Fibroblast of pulmonary artery (primary cell): ENCODE measurements at regions not wholly inside any gene's neighbourhood (a gene's known extent, or its start where the extent isn't known, plus 50 kb on each side); places are given as distances from the start of the nearest gene placed in this dataset.

Experiments used
- DNase-seq: peaks from one replicate; pipeline ENCODE4 v3.0.0-alpha.2; 2010; ENCODE audit warnings: low read depth
- H3K4me3 ChIP-seq: replicated peaks from 2 replicates; pipeline ENCODE4 v1.5.1; 2011; ENCODE audit warnings: low read depth, mild to moderate bottlenecking, control low read depth, low read length, moderate library complexity
- TF ChIP-seq, protein P1 (sequence below): IDR thresholded peaks from 2 replicates; pipeline ENCODE4 v1.5.1; 2011; ENCODE audit warnings: mild to moderate bottlenecking, control low read depth, low read length, inconsistent platforms; ENCODE audit errors: missing control alignments

DNA sequence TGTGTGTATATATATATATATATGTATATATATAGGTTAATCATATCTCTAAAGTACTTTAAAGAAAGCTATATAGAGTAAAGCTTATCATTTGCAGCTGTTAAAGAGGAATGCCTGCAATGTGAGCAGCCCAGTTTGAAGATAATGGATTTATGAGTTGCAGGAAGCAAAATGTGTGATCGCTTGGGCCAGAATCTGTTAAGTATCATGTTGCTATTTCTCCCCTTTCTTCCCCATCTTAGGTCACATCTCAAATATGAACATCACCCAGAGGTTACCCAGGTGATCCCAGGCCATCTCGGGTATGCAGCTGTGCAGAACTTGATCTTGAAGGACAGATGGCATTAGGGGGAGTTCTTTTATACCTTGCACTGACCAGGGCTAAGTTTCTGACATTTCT lies 316.5 kb downstream of the MTX2 start:
- no peak for DNase-seq
- TF ChIP-seq, protein P1, sequence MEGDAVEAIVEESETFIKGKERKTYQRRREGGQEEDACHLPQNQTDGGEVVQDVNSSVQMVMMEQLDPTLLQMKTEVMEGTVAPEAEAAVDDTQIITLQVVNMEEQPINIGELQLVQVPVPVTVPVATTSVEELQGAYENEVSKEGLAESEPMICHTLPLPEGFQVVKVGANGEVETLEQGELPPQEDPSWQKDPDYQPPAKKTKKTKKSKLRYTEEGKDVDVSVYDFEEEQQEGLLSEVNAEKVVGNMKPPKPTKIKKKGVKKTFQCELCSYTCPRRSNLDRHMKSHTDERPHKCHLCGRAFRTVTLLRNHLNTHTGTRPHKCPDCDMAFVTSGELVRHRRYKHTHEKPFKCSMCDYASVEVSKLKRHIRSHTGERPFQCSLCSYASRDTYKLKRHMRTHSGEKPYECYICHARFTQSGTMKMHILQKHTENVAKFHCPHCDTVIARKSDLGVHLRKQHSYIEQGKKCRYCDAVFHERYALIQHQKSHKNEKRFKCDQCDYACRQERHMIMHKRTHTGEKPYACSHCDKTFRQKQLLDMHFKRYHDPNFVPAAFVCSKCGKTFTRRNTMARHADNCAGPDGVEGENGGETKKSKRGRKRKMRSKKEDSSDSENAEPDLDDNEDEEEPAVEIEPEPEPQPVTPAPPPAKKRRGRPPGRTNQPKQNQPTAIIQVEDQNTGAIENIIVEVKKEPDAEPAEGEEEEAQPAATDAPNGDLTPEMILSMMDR: no peak
- no peak overlapping the region for H3K4me3 ChIP-seq

DNA sequence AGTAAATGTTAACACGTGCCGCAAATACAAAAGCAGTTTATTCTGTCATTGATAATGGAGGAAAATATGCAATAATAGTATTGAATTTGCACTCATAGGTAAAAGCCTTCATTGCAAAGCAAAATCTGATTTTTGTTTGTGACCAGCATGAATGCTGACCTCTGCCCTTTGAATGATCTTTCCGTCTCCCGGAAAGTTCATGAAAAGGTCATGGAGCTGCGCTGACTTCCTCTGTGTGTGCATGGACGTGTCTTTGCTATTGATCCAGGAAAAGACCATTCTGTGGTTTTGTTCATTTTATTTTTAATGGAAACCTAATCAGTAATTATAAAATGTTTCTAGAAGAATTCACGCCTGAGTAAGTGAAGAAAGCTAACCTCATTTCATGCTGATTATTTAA lies 320.0 kb downstream of the MTX2 start:
- DNase-seq: no peak
- H3K4me3 ChIP-seq: no peak overlapping the region
- TF ChIP-seq, protein P1: no peak

DNA sequence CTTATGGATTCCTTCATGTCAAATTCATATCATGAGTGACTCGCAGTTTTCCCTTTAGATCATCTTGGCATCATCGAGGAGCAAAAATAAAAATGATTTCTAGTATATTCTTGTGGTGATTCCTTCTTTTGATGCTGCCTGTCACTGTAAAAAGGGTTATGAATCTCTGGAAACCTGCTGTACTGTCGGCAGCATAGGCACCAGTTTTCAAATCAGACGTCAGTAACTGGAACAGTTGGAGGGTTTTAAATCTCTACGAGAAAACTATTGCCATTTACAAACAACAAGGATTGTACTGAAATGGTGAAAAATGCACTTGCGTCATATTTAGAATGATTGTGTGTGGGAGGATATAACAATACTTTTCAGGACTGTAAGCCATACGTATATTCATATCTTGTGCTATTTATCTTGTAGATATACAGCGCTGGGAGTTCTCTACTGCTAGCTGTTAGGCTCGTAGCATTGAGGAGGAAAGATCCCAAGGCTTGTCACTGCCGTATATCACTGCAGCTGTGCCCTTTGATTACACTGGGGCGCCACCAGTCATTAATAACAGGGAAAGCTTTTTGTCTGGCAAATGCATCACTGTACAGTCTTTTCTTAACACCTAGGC lies 320.7 kb downstream of the MTX2 start:
- TF ChIP-seq, protein P1: no peak
- peak; percentile 91 for DNase-seq

DNA sequence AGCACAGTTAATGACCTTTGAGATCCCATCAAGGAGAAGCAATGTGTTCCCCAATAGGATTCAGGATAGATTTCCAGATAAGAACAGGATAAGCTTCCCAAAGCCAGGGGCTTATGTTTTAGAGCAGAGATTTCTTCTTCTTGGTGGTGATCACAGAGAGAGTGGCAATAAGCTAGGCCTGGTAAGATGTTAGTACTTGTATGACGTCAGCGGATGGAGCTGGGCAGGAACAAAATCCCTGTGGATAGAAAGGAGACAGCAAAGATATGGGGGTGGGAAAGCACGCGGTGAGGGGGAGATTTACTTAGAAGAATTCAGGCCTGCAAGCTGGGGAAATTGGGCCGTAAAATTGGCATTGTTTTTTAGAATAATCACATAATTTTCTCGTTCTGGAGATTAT lies 323.0 kb downstream of the MTX2 start:
- TF ChIP-seq, protein P1: no peak

More for the DNA sequence above, 320.7 kb downstream of the MTX2 start:
- no peak overlapping the region for H3K4me3 ChIP-seq

DNA sequence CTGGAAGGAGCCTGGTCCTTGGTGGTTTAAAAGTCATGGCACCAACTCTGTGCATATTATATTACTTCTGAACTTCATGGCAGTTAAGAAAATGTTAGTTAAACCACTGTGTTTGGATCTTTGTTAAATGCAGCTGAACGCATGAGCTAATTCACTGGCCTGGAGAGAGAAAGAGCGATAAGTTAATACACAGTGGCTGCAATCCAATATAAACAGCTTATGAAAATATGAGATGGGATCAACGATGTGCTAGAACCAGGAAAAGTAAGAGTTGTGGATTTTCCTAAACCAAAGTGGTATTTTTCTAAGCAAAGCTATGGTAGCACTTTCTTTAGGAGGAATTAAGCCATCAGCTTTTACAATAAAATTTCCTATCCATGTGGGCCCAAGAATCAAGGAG lies 326.7 kb downstream of the MTX2 start:
- no peak overlapping the region for H3K4me3 ChIP-seq
- DNase-seq: peak; percentile 33
- TF ChIP-seq, protein P1: no peak

More for the DNA sequence above, 323.0 kb downstream of the MTX2 start:
- DNase-seq: no peak
- no peak overlapping the region for H3K4me3 ChIP-seq

DNA sequence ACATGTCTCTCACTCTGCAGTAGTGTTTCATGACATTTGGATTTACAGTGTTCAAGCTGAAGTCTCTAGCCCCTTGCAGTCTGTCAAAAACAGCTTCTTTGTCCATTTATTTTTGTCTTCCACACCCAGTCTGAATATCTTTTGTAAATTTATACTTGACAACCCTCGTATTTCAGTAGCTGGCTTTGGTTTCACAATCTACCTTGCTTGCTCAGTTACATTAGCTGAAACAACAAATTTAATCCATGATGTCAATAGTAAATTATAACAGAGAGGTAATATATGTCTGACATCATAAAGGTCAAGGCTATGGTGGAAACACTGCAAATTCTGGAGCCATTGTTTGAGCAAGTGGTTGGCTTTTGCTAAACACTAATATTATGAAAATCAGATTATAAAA lies 328.7 kb downstream of the MTX2 start:
- no peak overlapping the region for H3K4me3 ChIP-seq
- no peak for DNase-seq
- TF ChIP-seq, protein P1: no peak

- H3K4me3 ChIP-seq: no peak overlapping the region
- TF ChIP-seq, protein P1: no peak
- DNase-seq: no peak
These were observed 329.1 kb downstream of the MTX2 start for GRCh38 chr2:176598351-176598750.
